GM19035 (cell line): ENCODE measurements at regions not wholly inside any gene's neighbourhood (a gene's known extent, or its start where the extent isn't known, plus 50 kb on each side); places are given as distances from the start of the nearest gene placed in this dataset.
"Not testable (repeated sequence)": the region's sequence is repeated elsewhere in the genome, so short reads cannot be mapped to it uniquely, and the experiment has no call there.

Source experiments
- ATAC-seq: cut with Tn5 transposase; IDR thresholded peaks from one replicate; pipeline ENCODE4 v1.9.1; 2021; ENCODE audit not compliant: unreplicated experiment

- no peak for ATAC-seq
Observed at GRCh38 chr1:56285554-56286402, 293.6 kb downstream of the PLPP3 start.

GRCh38 chr1:56284928-56285327 lies 294.4 kb downstream of the PLPP3 start:
- ATAC-seq: no peak

- ATAC-seq: no peak
Observed at GRCh38 chr1:56278061-56278460, 301.3 kb downstream of the PLPP3 start.

DNA sequence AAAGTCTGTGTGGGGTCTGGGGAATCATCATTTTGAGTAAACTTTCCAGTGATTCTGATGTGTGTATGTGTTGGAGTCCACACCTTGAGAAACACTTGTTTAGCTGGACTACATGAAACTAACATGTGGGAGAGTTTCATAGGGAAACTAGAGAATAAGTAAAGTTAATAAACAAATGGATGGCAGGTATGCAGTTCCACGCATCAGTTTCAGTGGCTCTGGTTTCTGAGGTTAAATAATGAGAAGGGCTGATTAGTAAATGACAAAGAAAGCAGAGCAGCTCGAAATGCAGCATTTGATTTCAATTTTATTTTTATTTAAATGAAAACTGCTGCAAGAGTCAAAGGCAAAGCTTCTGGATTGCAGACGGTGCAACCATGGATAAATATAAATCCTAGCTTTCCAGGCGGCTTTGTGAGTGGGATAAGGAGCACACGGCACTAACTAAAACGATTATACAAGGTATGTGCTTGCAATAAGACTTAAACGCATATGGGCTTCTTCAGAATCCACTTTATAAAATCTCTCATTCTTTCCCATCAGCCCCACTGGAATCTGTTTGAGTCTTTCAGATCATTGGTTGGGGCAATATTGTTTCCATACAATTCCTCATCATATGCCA lies 310.7 kb downstream of the PLPP3 start:
- ATAC-seq: no peak

DNA sequence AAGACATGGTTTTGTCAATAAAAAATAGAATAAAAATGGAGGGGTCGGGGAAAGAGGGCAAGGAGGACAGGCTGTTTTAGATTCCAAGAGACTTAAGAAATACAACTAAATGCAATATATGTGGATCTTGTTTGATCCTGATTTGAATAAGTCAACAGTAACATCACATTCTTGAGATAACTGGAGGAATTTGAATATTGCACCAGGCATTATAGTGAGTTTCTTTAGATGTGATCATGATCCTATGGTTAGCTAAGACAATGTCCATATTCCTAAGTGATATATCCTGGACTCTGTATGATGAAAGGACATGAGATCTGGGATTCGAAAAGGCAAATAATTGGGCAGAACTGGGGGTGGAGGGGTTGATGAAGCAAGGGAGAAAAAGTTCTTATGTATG lies 311.8 kb downstream of the PLPP3 start:
- no peak for ATAC-seq

- ATAC-seq: no peak
Observed at GRCh38 chr1:56266359-56266758, 313.0 kb downstream of the PLPP3 start.

DNA sequence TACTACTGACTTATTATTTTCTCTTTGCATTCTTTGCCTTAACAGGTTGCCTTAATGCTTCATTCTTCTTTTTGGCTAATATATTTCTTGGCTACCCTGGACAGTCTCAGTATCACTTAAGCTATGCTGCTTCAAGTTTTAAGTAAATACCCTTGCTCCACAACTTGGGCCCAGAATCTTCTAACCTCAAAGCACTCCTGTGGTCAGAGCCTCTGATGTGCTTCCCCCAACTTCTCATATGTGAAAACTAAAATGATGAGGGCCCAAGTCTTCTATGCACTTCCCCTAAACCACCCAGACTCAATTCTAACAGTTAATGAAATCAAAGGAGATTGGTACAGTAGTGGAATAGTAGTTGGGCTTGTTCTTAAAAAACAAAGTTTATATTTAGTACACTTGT lies 314.1 kb downstream of the PLPP3 start:
- no peak for ATAC-seq

GRCh38 chr1:56263908-56264307 lies 315.5 kb downstream of the PLPP3 start:
- ATAC-seq: no peak

GRCh38 chr1:56258371-56258770 lies 321.0 kb downstream of the PLPP3 start:
- no peak for ATAC-seq

DNA sequence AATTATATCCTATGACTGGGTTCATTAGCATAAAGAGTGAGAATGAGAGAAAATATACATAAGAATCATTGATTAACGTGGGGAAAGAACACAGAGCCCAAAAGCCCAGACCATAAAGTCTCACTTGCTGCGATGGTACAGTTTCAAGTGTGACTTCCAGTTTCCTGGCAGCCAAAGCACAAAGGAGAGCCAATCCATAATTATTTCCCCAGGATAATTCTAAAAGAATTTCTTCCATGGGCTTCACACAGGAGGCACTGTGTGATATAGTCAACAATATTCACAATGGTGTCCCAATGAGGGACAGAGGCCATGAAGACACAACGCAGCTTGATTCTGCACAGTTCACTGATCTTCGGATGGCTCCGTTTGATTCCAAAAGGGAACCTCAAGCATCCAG lies 321.6 kb downstream of the PLPP3 start:
- ATAC-seq: no peak

GRCh38 chr1:56256153-56257000 lies 323.0 kb downstream of the PLPP3 start:
- ATAC-seq: no peak

DNA sequence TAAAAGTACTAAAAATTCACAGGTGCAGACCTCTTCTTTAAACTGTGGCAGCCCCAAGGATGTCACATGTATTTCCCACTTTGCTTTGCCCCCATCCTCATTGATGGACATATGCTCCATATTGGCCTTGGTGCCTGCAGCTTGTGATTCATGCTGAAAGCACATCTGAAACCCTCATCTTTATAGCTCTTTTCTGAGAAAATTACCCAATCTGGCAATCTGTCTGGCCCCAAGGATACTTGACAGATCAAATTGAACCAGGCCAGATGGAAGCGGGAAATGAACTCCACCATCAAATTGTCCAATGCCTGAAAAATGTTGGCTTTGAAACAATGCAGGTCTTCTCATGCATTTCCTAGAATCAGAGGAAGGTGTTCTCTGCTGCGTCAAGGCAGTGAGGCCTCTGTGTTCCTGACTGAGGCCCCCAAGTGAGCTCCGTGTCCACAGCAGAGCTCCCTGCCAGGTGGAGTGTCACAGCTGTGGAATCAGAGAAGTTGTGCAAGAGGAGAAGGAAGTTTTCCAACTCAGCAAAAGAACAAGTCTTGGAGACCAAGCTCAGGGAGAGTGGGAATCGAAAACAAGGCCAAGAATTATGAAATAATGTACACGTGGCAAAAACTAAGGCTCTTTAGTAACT lies 323.7 kb downstream of the PLPP3 start:
- no peak for ATAC-seq

DNA sequence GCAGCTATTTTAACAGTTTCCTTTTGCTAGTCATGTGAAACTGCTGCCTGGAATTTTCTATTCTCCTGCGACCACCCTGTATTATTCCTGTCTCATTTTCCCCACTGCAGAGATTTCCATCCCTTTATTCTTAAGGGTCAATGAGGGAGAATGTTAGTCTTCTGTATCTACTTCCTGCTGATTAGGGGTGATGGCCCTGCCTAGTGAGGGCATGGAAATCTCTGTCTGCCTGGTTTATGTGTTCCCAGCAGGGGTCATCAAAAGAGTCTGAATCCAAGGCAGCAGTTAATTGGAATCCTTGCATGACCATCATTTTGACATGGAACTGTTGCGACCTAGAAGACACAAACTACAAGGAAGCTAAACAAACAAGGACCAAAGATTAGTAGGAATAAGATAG lies 325.2 kb downstream of the PLPP3 start:
- no peak for ATAC-seq

DNA sequence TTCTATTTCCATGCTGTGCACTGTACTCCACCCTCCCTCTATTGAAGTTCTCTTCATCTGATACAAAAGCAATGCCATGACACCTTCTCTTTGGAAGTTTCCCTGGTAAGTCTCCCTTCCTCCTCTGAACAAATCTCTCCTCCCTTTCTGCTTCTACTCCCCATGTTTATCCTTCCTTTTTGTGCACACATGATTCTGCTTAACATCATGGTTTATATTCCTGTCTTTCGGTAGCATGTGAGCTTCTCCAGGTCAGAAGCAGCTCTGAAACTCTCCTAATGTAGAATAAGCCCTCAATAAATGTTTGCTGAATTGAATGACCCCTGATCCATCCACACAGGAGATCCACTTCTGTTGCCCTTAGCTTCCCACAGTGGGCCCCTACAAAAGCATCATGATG lies 328.6 kb downstream of the PLPP3 start:
- no peak for ATAC-seq

DNA sequence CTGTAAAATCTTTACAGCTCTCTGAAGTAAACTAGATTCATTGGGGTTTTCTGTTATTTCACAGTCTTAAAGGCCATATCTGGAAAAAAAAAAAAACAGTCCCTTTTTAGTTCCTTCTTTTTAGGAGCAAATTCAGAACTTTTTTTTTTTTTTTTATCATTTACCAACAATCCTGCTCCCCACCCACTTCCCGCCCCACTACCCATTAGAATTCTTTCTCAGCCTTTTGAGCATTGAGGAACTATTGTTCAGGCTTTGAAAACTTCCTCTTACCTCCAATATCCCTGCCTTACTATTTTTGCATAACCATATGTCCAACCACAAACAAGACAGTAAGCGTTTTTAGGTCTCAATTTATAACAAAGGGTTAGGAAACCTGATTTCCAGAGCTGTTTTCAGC lies 330.1 kb downstream of the PLPP3 start:
- ATAC-seq: no peak

GRCh38 chr1:56248138-56248537 lies 331.2 kb downstream of the PLPP3 start:
- ATAC-seq: no peak

DNA sequence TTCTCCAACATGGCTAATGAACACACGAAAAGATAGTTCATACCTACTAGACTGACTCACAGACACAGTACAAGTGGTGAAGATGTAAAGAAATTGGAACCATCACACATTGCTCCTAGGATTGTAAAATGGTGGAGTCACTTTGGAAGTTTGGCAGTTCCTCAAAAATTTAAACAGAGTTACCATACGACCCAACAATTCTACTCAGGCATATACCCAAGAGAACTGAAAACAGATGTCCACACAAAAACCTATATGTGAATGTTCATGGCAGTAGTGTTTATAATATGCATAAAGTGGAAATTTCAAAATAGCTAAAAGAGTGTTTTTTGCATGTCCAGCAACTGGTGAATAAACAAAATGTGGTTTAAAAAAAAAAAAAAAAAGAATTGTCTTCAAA lies 332.6 kb downstream of the PLPP3 start:
- not testable (repeated sequence) for ATAC-seq

DNA sequence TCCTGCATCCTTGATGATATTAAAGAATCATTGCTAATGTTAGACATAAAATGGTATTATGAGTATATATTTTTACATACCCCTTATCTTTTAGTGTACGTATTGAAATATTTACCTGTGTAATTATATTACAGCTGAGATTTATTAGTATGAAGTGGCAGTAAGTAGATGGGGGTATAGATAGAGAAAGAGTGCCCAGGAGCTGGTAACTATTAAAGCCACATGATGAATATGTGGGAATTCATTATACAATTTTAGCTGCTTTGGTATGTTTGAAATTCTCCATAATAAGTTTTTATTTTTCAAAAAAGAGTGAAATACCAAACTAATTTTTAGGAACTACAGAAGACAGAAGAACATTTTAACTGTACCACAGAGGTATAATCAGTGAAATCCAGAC lies 339.0 kb downstream of the PLPP3 start:
- ATAC-seq: no peak

DNA sequence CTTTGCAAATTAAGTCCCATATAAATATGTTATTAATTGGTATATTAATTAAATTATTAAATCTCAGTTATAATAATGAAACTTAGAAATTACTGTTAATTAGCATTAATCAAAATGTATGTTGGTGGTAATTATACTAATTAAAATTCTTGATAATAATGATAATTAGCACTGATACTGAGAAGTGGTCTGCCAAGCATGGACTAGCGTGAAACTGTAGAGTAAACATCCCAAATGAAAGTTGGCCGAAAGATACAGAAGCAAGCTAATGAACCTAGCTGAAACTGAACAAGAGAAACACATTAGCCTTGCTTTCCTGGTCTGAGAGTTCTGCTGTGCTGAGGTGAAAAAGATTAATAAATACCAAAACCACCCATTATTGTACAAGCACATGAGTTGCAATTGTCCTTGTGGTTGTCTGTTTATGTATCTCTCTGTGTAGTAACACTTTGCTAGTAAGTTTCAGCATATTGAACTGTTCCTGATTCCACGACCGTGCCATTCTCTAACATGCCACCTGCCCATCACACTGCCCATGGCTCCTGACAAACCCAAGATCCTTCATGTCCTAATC lies 341.8 kb downstream of the PLPP3 start:
- ATAC-seq: no peak

GRCh38 chr1:56236688-56237087 lies 342.7 kb downstream of the PLPP3 start:
- ATAC-seq: no peak
